GM21390 (cell line): ENCODE measurements at regions not wholly inside any gene's neighbourhood (a gene's known extent, or its start where the extent isn't known, plus 50 kb on each side); places are given as distances from the start of the nearest gene placed in this dataset.

Experiments
- ATAC-seq: cut with Tn5 transposase; IDR thresholded peaks from one replicate; pipeline ENCODE4 v1.9.1; 2021; ENCODE audit not compliant: unreplicated experiment

DNA sequence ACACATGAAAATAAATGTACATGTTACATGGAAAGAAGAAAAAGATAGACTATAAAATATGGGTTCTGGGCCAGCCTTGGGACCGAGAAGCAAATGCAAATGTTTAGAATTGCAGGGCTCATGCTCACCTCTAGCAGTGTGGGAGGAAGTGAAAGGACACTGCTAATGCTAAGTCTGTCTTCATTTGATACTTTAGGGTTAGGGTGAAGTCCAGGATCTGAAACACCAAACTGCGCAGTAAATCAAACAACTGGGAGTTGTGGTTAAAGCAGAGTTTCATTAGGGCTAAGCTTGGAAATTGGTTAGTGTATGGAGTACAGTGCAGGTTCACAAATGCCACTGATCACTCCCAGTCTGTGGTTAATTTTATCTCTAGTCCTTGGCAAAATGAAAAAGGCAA is 73.2 kb upstream of the PDK4 start:
- ATAC-seq: no peak

DNA sequence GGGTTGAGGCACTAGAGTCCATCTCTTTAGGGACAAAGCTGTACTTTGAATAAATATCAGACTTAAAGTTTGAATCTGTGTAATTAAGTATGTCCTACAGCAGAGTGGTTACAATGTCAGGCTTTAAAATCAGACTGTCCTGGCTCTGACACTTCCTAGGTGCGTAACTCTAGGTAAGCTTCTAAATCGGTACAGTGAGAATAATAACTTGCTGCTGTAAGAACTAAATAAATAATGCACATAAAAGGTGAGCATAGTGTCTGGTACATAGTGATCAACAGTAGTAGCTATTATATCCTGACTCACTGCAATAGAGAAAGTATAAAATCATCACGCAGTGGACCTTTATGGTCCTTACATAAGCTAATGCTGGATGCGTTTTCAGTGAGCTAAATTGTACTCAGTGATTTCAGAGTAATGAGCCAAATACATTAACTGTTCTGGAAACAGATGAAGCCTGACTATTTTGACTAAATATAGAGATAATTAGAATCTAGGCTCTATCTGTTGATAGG is 72.2 kb upstream of the PDK4 start:
- ATAC-seq: no peak

DNA sequence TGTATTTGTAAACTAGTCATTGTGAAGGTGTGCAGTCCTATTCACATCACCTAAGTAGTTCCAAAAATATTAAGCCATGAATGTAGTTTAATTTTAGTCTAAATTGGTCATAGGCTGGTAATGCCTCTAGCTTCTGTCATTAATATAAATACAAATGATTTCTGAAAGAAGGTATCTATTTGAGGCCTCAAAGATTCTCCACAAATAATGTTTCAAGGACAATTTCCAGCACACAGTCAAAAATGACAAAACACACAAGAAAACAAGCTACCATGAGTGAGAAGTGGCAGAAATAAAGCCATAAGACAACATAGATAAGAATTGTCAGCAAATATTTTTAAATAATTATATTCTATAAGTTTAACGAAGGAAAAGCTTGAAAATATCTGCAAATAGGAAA is 66.7 kb upstream of the PDK4 start:
- ATAC-seq: no peak

DNA sequence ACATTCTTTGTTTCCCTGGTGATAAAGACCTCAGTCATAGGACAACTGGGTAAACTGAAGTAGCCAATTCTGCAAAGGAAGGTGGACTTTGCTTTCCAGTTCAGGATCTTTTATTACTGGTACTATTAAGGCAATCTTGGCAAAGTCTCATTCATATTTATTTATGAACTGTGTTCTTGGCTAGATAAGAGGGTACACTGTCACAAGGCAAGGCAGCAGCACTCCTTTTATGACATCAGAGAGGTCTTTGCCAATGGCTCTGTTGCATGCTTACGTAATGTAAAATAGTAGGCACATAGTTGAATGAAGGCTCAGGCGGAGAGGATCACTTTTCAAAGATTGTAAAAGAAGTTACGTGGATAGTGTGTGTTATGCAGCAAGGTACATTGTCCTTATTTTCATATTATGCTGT is 63.7 kb upstream of the PDK4 start:
- no peak for ATAC-seq

DNA sequence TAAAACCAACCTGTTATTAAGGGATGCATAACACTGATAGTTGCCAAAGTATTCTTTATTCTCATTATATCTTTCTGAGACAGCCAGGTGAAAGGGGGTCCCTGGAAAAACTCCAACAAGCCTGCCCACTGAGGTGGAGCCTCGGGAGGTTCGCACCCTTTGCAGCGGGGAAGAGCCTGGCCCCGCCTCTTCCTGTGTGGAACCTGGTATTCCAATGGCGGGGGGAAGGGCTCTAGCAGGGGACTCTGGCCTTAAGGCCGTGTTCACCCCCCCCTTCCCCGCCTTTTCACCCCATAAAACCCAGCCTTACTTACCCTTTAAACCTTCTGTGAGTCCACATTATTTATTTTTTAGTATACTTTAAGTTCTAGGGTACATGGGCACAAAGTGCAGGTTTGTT is 62.4 kb upstream of the PDK4 start:
- ATAC-seq: no peak

DNA sequence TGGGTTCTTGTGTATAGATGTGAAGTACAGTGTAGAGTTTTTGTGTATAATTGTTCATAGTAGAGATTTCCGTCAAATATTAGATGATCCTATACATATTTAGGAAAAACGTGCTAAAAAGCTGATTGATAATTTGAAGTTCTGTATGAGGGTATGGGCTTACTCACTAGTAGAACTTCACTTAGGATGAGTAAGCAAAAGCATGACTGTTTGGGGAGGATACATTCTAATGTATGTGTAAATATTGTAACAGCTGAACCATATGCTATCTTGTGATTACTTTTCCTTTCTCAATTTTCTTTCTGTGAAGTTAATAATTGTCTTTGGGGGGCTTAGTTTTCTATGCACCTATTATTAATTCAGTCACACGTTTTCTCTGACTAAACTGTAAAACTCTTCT is 53.2 kb upstream of the PDK4 start:
- no peak for ATAC-seq

DNA sequence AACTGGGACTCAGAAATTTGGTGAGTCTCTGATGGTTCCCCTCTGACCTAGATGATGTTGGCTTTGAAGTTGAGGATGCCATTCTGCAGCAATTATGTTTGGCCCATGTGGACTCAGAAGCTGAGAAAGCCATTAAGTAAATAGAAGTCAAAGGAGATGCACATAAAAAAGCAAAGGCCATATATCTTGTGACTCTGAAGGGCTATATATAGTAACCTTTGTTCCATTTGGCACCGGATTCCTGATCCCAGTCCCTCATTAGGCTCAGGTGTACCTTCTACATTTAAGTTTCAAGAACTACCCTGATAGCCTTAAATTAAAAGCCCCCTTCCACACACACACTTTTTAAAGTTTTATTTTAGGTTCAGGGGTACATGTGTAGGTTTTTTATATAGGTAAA is 50.0 kb upstream of the PDK4 start:
- no peak for ATAC-seq
